Hippocampal formation (tissue), 2 donors: ENCODE measurements at regions not wholly inside any gene's neighbourhood (a gene's known extent, or its start where the extent isn't known, plus 50 kb on each side); places are given as distances from the start of the nearest gene placed in this dataset.

Source experiments
- DNase-seq, 2 donors: peaks; one replicate each; lab custom pipeline; 2025; lab: John Stamatoyannopoulos, UW

GRCh38 chr1:22315315-22316078 is 136.2 kb upstream of the ZBTB40 start:
- no peak for DNase-seq

DNA sequence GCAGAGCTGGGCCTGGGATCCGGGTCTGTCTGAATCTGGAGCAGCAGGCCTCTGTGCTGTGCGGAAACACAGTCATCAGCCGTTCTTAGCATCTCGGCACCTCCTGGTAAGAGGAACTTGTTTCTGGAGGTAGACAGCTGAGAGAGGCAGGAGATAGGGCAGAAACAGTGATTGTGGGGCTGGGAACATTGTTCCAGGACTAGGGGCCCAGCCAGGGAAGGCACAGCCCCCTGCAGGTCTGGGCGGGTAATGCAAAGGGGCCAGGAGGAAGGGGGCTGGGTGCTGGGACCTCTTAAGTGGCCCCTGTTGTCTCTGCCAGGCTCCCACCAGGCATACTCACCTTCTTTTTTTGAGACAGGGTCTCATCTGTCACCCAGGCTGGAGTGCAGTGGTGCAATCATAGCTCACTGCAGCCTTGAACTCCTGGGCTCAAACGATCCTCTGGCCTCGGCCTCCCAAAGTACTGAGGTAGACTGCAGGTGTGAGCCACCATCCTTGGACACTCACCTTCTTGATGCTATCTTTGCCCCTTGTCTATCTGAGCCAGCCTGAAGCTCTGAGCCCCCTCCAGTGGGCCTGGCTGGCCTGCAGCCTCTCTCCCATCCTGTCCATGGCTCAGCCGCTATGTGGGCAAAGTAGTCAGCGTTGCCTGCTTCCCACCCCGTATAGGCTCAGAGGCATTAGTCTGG is 134.3 kb upstream of the ZBTB40 start:
- DNase-seq = no peak

- no peak for DNase-seq
Measured at GRCh38 chr1:22317920-22318243, 133.8 kb upstream of the ZBTB40 start.

DNA sequence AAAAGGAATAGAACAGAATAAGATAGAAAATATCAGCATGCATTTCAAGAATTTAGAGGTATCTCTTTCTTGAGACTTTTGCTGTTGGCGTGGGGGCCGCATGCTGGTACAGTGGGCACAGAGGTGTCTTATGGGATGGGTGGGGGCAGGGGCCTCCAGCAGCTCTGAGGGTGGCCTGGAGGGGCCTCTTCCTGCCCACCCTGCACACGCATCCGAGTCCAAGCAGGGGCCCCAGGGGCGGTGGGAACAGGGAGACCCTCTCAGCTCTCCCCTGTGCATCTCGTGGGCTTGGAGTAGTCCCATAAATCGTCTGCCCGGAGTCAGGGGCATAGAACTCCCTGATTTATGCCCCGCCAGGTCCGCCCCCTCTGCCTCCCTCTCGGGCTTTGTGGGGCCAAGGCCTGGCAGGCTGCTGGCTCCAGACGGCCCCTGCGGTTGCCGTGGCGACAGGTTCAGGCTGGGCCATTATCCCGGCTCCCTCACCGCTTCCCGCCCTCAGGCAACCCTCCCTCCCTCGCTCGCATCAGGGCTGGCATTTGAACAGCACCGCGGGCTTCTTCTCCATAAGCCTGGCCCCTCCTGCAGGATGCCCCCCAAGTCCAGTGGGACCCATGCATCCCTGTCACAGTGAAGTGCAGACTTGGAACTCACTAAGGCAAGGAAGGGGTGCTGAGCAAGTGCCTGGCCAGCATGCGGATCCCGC is 133.2 kb upstream of the ZBTB40 start:
- no peak for DNase-seq

DNA sequence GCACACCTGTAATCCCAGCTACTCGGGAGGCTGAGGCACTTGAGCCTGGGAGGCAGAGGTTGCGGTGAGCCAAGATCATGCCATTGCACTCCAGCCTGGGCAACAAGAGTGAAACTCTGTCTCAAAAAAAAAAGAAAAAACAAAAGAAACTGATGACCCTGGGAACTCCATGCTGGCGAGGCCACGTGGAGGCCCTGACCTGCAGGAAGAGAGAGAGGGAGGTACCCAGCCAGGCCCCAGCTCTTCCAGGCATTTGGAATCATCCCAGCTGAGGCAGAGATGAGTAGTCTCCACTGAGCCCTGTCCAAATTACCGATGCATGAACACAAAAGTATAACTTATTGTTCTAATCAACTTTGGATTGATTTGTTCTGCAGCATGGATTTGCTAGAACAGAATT is 132.0 kb upstream of the ZBTB40 start:
- no peak for DNase-seq

- DNase-seq = no peak
Measured at GRCh38 chr1:22320587-22321344, 130.9 kb upstream of the ZBTB40 start.

DNA sequence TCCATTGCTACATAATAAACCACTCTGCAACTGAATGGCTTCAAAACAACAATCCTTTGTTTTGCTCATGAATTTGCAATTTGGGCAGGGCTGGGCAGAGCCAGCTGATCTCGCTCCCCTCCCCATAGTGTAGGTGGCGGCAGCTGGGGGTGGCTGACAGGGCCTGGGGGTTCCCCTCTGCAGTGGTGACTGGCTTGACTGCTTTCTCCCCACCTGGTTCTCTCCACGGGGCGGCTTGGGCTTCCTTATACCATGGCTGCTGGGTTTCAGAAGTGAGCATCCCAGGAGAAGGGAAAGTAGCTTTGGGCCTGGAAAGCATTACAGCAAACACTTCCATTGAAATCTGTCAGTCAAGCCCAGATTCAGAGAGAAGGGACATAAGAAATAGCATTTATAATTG is 129.7 kb upstream of the ZBTB40 start:
- DNase-seq = no peak

- no peak for DNase-seq
Measured at GRCh38 chr1:22323141-22323845, 128.4 kb upstream of the ZBTB40 start.

DNA sequence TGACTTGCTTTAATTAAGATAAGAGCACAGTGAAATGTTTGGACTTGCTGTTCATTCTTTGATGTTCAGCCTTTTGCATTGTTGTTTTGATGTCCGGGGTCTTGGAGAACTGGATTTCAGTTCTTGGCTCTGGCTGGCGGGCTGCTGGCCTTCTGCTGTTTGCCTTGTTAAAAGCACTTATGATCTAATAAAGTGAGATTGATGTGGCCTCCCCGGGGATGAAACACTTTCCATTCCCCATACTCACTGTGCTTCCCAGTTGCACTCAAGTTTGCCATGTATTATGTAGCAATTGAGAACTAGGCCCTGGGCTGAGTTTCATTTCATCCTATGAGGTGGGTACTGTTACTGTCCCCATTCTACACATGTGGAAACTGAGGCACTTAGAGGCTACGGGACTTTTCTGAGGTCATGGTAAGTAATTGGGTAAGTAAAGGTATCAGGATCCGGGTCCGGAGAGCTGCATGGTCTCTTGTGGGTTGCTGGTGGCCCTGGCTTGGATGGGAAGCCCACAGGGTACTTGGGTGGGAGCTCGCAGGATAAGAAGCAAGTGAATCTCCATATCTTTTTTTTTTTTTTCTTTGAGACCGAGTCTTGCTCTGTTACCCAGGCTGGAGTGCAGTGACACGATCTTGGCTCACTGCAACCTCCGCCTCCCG is 127.7 kb upstream of the ZBTB40 start:
- DNase-seq = no peak

GRCh38 chr1:22325531-22326371 is 125.9 kb upstream of the ZBTB40 start:
- no peak for DNase-seq

DNA sequence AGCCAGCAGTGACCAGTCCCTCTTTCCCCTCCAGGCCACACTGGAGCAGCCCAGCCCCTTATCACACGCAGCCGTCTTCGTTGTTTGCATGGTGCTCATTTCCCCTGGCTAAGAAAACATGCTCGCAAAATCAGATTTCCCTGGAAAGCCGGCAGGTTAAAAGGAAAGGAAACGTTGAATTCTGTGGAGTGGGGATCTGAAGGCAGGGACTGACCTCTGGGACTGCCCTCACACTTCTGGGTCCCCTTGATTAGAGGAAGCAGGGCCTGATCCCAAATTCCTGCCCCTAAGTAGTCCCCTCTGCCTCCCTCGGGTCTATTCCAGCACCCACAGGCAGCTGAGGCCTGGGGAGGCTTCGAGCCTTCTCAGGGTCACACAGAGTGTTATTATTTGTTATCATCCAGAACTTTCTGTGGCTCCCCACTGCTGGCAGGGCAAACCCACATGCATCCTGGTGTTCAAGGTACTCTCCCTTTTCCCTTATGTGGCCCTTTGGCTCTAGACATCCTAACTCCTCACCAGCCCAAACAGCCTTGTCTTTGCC is 125.2 kb upstream of the ZBTB40 start:
- no peak for DNase-seq

DNA sequence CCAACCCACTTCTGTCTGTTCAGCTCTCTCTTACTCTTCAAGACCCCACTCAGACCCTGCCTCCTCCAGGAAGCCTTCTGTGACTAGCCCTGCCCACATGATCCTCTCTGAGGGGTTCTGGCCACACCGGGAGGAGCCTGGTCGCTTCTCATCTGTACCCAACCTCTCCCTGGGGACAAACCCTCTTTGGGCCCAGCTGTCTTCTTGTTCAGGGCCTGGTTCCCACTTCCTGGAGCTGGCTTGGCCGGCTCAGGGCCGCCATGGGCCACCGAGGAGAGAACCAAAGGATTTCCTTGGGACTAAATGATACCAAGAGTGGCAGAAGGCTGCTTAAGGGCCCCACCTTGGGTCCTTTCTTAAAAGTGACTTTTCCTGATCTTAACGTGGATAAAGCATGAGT is 124.7 kb upstream of the ZBTB40 start:
- no peak for DNase-seq

- DNase-seq = no peak
Measured at GRCh38 chr1:22327411-22327810, 124.2 kb upstream of the ZBTB40 start.

GRCh38 chr1:22328331-22329147 is 123.1 kb upstream of the ZBTB40 start:
- no peak for DNase-seq

DNA sequence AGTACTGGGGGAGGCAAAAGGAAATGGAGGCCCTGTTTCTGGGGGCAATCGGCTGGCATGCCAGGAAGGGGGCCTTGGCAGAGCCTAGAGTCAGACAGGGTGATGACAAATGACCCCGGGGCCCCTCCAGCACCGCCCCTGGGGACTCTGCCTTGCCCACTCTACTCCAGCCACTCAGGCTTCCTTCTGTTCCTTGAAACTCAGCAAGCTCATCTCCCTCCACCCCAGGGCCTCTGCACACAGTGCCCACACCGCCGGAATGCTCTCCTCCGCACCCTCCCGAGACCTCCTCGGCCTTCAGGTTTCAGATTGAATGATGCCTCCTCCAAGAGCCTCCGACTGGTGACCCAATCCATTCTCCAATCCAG is 122.5 kb upstream of the ZBTB40 start:
- DNase-seq = no peak

DNA sequence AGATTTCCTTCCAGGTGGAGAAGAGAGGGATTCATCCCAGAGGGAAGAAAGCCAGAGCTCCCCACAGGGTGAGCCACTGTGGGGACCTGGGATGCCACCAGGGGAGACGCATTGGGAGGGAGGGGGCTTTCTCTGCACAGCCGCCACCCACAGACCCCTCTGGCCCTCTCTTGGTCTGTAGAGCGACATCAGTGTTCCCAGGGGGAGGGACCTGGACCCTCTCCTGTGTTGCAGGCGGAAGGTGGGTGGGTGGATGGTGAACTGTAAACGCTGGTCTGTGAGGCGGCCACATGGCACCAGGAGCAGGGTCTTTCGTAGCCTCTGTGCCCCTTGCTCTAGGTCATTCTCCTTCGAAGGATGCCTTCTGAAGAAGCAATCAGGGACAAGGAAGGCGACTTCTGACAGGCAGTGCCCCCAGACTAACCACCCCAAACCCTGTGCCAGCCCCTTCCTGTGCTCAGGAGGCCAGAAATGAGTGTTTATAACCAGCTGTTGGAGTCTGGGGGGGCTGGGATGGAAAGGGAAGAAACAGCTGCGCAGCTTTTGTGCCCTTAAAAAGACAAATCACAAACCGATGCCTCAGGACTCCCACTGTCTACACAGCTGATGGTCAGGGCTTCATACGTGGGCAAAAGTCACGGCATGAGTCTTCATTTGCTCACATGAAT is 121.4 kb upstream of the ZBTB40 start:
- DNase-seq = no peak

GRCh38 chr1:22330760-22331119 is 120.9 kb upstream of the ZBTB40 start:
- no peak for DNase-seq

DNA sequence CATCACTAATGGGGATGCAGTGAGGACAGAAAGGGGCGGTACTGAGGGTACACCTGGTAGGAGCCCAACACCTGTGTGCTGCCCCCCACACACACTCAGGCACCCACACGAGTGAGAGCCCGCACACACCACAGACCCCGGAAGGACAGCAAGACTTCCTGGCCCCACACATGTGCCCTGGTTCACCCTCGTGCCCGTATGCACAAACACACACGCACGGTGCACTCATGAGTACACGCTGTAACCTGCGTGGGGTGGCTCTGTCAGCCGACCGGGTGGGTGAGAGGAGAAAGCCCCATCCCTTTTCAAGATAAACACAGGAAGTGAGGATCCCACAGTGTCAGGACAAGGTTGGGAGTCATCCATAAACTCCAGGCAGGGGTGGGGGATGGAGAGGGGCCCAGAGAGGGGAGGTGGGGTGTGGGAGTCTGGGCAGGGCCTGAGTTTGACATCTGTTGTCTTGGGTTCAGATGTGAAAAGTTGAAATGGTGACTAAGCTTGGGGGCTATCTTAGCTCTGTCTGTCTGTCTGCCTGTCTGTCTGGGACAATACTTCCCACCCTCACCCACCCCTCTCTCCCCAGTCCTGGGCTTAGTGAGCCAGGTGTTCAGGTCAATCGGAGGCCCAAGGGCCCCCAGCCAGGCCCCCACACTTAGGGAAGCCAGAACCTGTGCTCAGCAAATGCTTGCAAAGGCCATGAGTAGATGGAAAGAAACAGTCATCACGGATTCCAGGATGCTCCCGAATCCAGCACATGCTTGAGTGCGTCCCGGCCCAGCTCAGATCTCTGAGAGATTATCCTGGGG is 119.8 kb upstream of the ZBTB40 start:
- no peak for DNase-seq
